Stomach (tissue), 8 donors: ENCODE measurements at regions not wholly inside any gene's neighbourhood (a gene's known extent, or its start where the extent isn't known, plus 50 kb on each side); places are given as distances from the start of the nearest gene placed in this dataset.

Source experiments
- DNase-seq, 2 donors: peaks; one replicate each; pipeline versions ENCODE4 v3.0.0 to v3.0.0-alpha.2; 2013 to 2019
- H3K27ac ChIP-seq, 5 donors: fragments of 200-600 bp in 4 of 5; sonication (generic) in 4 of 5; one replicate each; pipeline ENCODE4 v1.5.1; 2013 to 2019; ENCODE audit warnings: mild to moderate bottlenecking in 1 of 5, moderate library complexity in 1 of 5
- H3K27me3 ChIP-seq, 3 donors: fragments of 200-600 bp; sonication (generic); one replicate each; pipeline ENCODE4 v1.5.1; 2017 to 2019; ENCODE audit warnings: mixed run types in 1 of 3
- H3K36me3 ChIP-seq, 4 donors: fragments of 200-600 bp; sonication (generic); 1 replicate in 3 of 4; 2 replicates in 1 of 4; pipeline ENCODE4 v1.5.1; 2016 to 2019
- H3K4me1 ChIP-seq, 4 donors: fragments of 200-600 bp; sonication (generic); one replicate each; pipeline ENCODE4 v1.5.1; 2016 to 2019
- H3K4me3 ChIP-seq, 4 donors: fragments of 200-600 bp; sonication (generic) in 3 of 4; one replicate each; pipeline ENCODE4 v1.5.1; 2016 to 2019; ENCODE audit warnings: mild to moderate bottlenecking in 1 of 4
- H3K9me3 ChIP-seq, 4 donors: fragments of 200-600 bp; sonication (generic); one replicate each; pipeline ENCODE4 v1.5.1; 2016 to 2019
- EP300 ChIP-seq: sonication (generic); formaldehyde crosslinking; IDR thresholded peaks from one replicate; pipeline ENCODE4 v1.6.1; 2017; ENCODE audit warnings: antibody characterized with exemption
- POLR2A ChIP-seq, 4 donors: fragments of 450-650 bp; IDR thresholded peaks; one replicate each; pipeline ENCODE4 v1.6.1; 2016; ENCODE audit warnings: antibody characterized with exemption in 4 of 4, control low read depth in 2 of 4, mild to moderate bottlenecking in 1 of 4, moderate library complexity in 1 of 4
- POLR2AphosphoS5 ChIP-seq, 3 donors: sonication (generic); formaldehyde crosslinking; IDR thresholded peaks; one replicate each; pipeline ENCODE4 v1.6.1; 2016; ENCODE audit warnings: antibody characterized with exemption in 3 of 3
- WGBS, 5 donors: extraction: QIAGEN DNeasy Blood & Tissue Kit in 3 of 5; methylation state at CpG; one replicate each; pipeline versions ENCODE4 v1.1.5 to v1.1.7; 2013 to 2018; 5-methylcytosine and 5-hydroxymethylcytosine counted together
- intact Hi-C: fragments of 100-400 bp; cut with DNase I; formaldehyde crosslinking; loops from one replicate; pipeline ENCODE4 v1.15.1; 2023; ENCODE audit warnings: low total_unique reads
- TF ChIP-seq, protein P1 (sequence below), 7 experiments: fragments of 450-650 bp in 4 of 7; fragments of 200-600 bp in 3 of 7; sonication (generic) in 3 of 7; IDR thresholded peaks; one replicate each; pipeline ENCODE4 v1.5.1; 2016 to 2019; ENCODE audit warnings: antibody characterized with exemption in 7 of 7, control low read depth in 2 of 7, mild to moderate bottlenecking in 1 of 7
- donor health status: healthy with polysubstance abuse.
- donor health status: Bipolar disorder and iron deficiency.
- donor health status: healthy.

DNA sequence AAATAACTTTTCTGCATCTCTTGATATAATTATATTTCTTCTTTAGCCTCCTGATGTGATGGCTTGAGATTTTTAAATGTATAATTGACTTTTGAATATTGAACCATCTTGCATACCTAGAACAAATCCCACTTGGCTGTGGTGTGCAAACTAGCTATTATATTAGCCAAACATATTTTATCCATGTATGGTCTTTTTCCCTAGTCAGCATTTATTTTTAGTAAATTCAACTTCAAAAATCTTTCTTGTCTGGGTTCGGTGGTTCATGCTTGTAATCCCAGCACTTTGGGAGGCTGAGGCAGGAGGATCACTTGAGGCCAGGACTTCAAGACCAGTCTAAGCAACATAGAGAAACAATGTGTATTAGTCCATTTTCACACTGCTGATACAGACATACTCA lies 386.6 kb upstream of the VWC2 start:
- H3K27me3 ChIP-seq, result no peaks in the 10 kb centered on the region
- no peaks in the 10 kb centered on the region for H3K4me1 ChIP-seq
- TF ChIP-seq EP300 (no peak), POLR2A (IDR thresholded peaks at IDR 0.05) (no peak), POLR2AphosphoS5 (IDR thresholded peaks at IDR 0.05) (no peak)
- TF ChIP-seq, protein P1, sequence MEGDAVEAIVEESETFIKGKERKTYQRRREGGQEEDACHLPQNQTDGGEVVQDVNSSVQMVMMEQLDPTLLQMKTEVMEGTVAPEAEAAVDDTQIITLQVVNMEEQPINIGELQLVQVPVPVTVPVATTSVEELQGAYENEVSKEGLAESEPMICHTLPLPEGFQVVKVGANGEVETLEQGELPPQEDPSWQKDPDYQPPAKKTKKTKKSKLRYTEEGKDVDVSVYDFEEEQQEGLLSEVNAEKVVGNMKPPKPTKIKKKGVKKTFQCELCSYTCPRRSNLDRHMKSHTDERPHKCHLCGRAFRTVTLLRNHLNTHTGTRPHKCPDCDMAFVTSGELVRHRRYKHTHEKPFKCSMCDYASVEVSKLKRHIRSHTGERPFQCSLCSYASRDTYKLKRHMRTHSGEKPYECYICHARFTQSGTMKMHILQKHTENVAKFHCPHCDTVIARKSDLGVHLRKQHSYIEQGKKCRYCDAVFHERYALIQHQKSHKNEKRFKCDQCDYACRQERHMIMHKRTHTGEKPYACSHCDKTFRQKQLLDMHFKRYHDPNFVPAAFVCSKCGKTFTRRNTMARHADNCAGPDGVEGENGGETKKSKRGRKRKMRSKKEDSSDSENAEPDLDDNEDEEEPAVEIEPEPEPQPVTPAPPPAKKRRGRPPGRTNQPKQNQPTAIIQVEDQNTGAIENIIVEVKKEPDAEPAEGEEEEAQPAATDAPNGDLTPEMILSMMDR (IDR thresholded peaks at IDR 0.05), result no peak
- no peak overlapping the region for H3K27ac ChIP-seq
- no peak overlapping the region for H3K4me3 ChIP-seq
- 82 to 97% (median 83%) methylated on average over 1 of the region's 1 CpG for WGBS, 5 donors
- intact Hi-C loops, result no loop called here
- H3K9me3 ChIP-seq, result peaks cover 0 to 20% (median 18%) of the 10 kb centered on the region in 4 donors
- H3K36me3 ChIP-seq, result no peaks in the 10 kb centered on the region
- DNase-seq, result no peak

DNA sequence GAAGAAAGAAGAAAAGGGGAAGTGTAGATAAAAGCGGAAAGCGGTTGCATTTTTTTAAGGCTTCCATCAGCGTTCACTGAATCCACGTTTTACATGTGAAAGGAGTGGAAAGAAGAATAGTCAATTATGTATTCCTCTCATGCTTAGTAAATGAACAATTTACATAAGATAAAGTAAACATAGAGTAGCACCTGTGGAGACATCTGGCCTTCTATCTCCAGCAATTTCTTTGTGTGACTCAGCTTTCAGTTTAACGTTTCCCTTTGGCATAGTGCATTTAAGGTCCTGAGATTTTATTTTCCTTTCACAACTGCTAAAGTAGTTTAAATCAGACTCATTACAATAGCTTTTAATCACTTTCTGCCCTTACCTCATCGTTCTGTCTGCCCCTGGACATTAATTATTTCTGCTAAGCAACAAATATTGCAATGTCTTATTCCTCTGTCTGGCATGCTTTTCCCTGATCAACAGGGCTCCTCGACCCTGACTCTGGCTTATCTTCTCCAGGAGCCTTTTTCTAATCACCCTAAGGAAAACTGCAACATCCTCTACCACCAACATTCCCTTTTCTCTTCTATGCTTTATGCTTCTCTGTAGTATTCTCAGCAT lies 383.5 kb upstream of the VWC2 start:
- Histone ChIP-seq H3K36me3 (no peaks in the 10 kb centered on the region), H3K4me3 (no peak overlapping the region), H3K27ac (no peak overlapping the region), H3K4me1 (no peaks in the 10 kb centered on the region), H3K9me3 (peaks cover 0 to 16% (median 12%) of the 10 kb centered on the region in 4 donors), H3K27me3 (no peaks in the 10 kb centered on the region)
- intact Hi-C loops, result no loop called here
- DNase-seq, result no peak
- WGBS, 5 donors, result 49 to 65% (median 50%) methylated on average over 7 of the region's 7 CpGs
- TF ChIP-seq POLR2A (IDR thresholded peaks at IDR 0.05) (no peak), EP300 (no peak), POLR2AphosphoS5 (IDR thresholded peaks at IDR 0.05) (no peak)
- TF ChIP-seq, protein P1 (IDR thresholded peaks at IDR 0.05), result no peak

DNA sequence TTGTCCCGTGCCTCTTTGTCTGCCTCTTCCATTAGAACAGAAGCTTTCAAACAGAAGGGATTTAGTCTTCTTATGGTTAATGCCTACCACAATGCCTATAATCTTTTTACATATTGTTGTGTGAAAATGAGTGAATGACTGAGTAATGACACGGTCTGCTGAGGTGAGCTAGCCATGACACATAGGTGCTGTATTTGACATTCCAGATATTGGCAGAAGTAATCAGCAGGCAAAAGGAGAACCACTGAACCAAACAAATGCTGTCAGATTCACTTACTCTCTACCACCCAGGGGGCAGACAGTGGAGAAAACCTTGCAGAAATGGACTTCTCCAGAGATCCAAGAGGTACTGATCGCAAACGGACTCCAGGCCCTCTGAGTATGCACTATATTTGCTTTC lies 377.2 kb upstream of the VWC2 start:
- WGBS, 5 donors, result 66 to 74% (median 70%) methylated on average over 4 of the region's 4 CpGs
- no peak overlapping the region for H3K27ac ChIP-seq
- intact Hi-C loops, result no loop called here

DNA sequence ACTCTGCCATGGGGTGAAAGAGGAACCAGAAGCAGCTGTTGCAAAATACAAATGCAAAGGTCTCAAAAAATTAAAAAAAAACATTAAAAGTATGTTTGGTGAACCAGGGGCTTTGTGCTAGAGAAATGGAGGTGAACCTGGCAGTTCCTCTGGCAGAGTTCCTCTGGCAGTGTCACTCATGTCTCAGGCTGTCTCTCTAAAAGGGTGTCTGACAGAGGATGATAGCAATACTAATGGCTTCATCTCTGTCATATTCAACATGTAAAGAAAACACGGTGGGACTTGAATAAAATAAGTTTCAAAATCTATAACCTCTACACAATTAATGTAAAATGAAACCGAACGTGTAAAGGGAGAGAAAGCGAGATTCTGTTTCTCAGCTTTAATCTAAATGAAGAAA lies 375.7 kb upstream of the VWC2 start:
- intact Hi-C loops, result no loop called here
- TF ChIP-seq POLR2AphosphoS5 (IDR thresholded peaks at IDR 0.05), result no peak
- TF ChIP-seq, protein P1 (IDR thresholded peaks at IDR 0.05), result no peak
- no peak for TF ChIP-seq EP300
- TF ChIP-seq POLR2A (IDR thresholded peaks at IDR 0.05), result no peak
- H3K9me3 ChIP-seq, result no peaks in the 10 kb centered on the region
- WGBS, 5 donors, result 75 to 95% (median 88%) methylated on average over 4 of the region's 4 CpGs
- no peak overlapping the region for H3K4me3 ChIP-seq
- no peak overlapping the region for H3K27ac ChIP-seq
- H3K36me3 ChIP-seq, result no peaks in the 10 kb centered on the region
- no peaks in the 10 kb centered on the region for H3K27me3 ChIP-seq
- H3K4me1 ChIP-seq, result no peaks in the 10 kb centered on the region
- DNase-seq, result no peak

More for the DNA sequence above, 377.2 kb upstream of the VWC2 start:
- no peak for DNase-seq
- Histone ChIP-seq H3K4me3 (no peak overlapping the region), H3K27me3 (no peaks in the 10 kb centered on the region), H3K4me1 (no peaks in the 10 kb centered on the region), H3K9me3 (no peaks in the 10 kb centered on the region), H3K36me3 (no peaks in the 10 kb centered on the region)
- TF ChIP-seq POLR2AphosphoS5 (IDR thresholded peaks at IDR 0.05) (no peak), POLR2A (IDR thresholded peaks at IDR 0.05) (no peak)
- TF ChIP-seq, protein P1 (IDR thresholded peaks at IDR 0.05), result no peak
